HEK293 (cell line): ENCODE measurements at regions not wholly inside any gene's neighbourhood (a gene's known extent, or its start where the extent isn't known, plus 50 kb on each side); places are given as distances from the start of the nearest gene placed in this dataset.

ENCODE experiments used
- CTCF ChIA-PET: fragments of 350-600 bp; formaldehyde crosslinking; extraction: SDS; loops from one replicate; lab custom pipeline; 2021; ENCODE audit warnings: antibody characterized with exemption; lab: Yijun Ruan, JAX
- POLR2A ChIA-PET: fragments of 300-600 bp; formaldehyde crosslinking; extraction: SDS; loops from one replicate; lab custom pipeline; 2020; ENCODE audit warnings: antibody characterized with exemption, inconsistent platforms; lab: Yijun Ruan, JAX
- H3K27ac ChIP-seq: fragments of 200-500 bp; sonication (Bioruptor generic); 2 replicates; pipeline ENCODE4 v1.5.1; 2014; ENCODE audit warnings: low read depth, low read length, control low read depth, inconsistent platforms; ENCODE audit errors: extremely low read depth
- H3K36me3 ChIP-seq, 2 experiments: fragments of 200-500 bp in 1 of 2; sonication (Bioruptor generic) in 1 of 2; 1 replicate in 1 of 2; 2 replicates in 1 of 2; pipeline ENCODE4 v1.5.1; 2014 to 2017; ENCODE audit warnings: inconsistent platforms in 2 of 2, low read length in 2 of 2; ENCODE audit not compliant: control insufficient read depth in 2 of 2, insufficient read depth in 1 of 2
- H3K4me1 ChIP-seq: fragments of 200-500 bp; sonication (Bioruptor generic); 2 replicates; pipeline ENCODE4 v1.5.1; 2014; ENCODE audit warnings: mild to moderate bottlenecking, low read length, inconsistent platforms; ENCODE audit not compliant: control insufficient read depth, insufficient read depth
- H3K4me3 ChIP-seq: 2 replicates; pipeline ENCODE4 v1.5.1; 2011; ENCODE audit warnings: low read depth, mild to moderate bottlenecking, control low read depth, low read length, moderate library complexity
- H3K9me3 ChIP-seq: fragments of 200-500 bp; sonication (Bioruptor generic); 2 replicates; pipeline ENCODE4 v1.5.1; 2014; ENCODE audit warnings: low read depth, low read length, inconsistent platforms; ENCODE audit not compliant: control insufficient read depth, insufficient read depth
- SALL2 ChIP-seq: fragments of 450-650 bp; formaldehyde crosslinking; IDR thresholded peaks from 2 replicates; pipeline ENCODE4 v1.5.0; 2017; ENCODE audit warnings: missing biosample characterization, mild to moderate bottlenecking, missing genetic modification characterization, borderline replicate concordance
- SETDB1 ChIP-seq: IDR thresholded peaks from one replicate; pipeline ENCODE4 v1.6.1; 2017; ENCODE audit warnings: mild to moderate bottlenecking, low read length, moderate library complexity, mixed read lengths; ENCODE audit not compliant: insufficient read length
- TRIM28 ChIP-seq: IDR thresholded peaks from 2 replicates; pipeline ENCODE4 v1.6.1; 2011; ENCODE audit warnings: low read length, control low read depth, borderline replicate concordance
- ZBTB21 ChIP-seq: fragments of 450-650 bp; formaldehyde crosslinking; IDR thresholded peaks from 2 replicates; pipeline ENCODE4 v1.5.1; 2017; ENCODE audit warnings: missing biosample characterization, missing genetic modification characterization
- ZBTB44 ChIP-seq: fragments of 450-650 bp; IDR thresholded peaks from 2 replicates; pipeline ENCODE4 v1.5.1; 2018; ENCODE audit warnings: missing biosample characterization, mild to moderate bottlenecking, missing genetic modification characterization
- ZNF16 ChIP-seq: fragments of 450-650 bp; formaldehyde crosslinking; IDR thresholded peaks from 2 replicates; pipeline ENCODE4 v1.5.1; 2016; ENCODE audit warnings: low read depth, missing biosample characterization, missing genetic modification characterization
- ZNF266 ChIP-seq: fragments of 450-650 bp; formaldehyde crosslinking; IDR thresholded peaks from 2 replicates; pipeline ENCODE4 v1.5.1; 2016; ENCODE audit warnings: missing biosample characterization, missing genetic modification characterization, low read depth
- ZNF292 ChIP-seq: fragments of 450-650 bp; formaldehyde crosslinking; IDR thresholded peaks from 2 replicates; pipeline ENCODE4 v1.5.1; 2016; ENCODE audit warnings: low read depth, missing biosample characterization, missing genetic modification characterization, borderline replicate concordance
- ZNF488 ChIP-seq: fragments of 450-650 bp; formaldehyde crosslinking; IDR thresholded peaks from 2 replicates; pipeline ENCODE4 v1.5.1; 2016; ENCODE audit warnings: missing biosample characterization, missing genetic modification characterization
- ZNF558 ChIP-seq: fragments of 450-650 bp; formaldehyde crosslinking; IDR thresholded peaks from 2 replicates; pipeline ENCODE4 v1.5.1; 2016; ENCODE audit warnings: missing biosample characterization, missing genetic modification characterization
- ZNF585B ChIP-seq: fragments of 450-650 bp; formaldehyde crosslinking; IDR thresholded peaks from 2 replicates; pipeline ENCODE4 v1.5.1; 2016; ENCODE audit warnings: missing biosample characterization, missing genetic modification characterization
- ZNF791 ChIP-seq: fragments of 450-650 bp; formaldehyde crosslinking; IDR thresholded peaks from 2 replicates; pipeline ENCODE4 v1.5.1; 2016; ENCODE audit warnings: missing biosample characterization, missing genetic modification characterization
- ZNF792 ChIP-seq: fragments of 450-650 bp; formaldehyde crosslinking; IDR thresholded peaks from 2 replicates; pipeline ENCODE4 v1.5.1; 2016; ENCODE audit warnings: missing biosample characterization, missing genetic modification characterization
- TF ChIP-seq, protein P1 (sequence below): fragments of 450-650 bp; formaldehyde crosslinking; IDR thresholded peaks from 2 replicates; pipeline ENCODE4 v1.5.1; 2016; ENCODE audit warnings: missing biosample characterization, missing genetic modification characterization
- TF ChIP-seq, protein P2 (sequence below): fragments of 450-650 bp; formaldehyde crosslinking; IDR thresholded peaks from 2 replicates; pipeline ENCODE4 v1.5.1; 2016; ENCODE audit warnings: missing biosample characterization, missing genetic modification characterization, borderline replicate concordance
- TF ChIP-seq, protein P3 (sequence below): fragments of 450-650 bp; formaldehyde crosslinking; IDR thresholded peaks from 2 replicates; pipeline ENCODE4 v1.5.1; 2017; ENCODE audit warnings: missing biosample characterization, missing genetic modification characterization

GRCh38 chr11:80469871-80470270 lies 1029.0 kb upstream of the TENM4 start:
- ChIA-PET POLR2A (no interaction called here), CTCF (no interaction called here)
- Histone ChIP-seq H3K9me3 (no peaks in the 10 kb centered on the region), H3K4me1 (no peaks in the 10 kb centered on the region), H3K27ac (no peak overlapping the region), H3K36me3 (no peaks in the 10 kb centered on the region), H3K4me3 (no peak overlapping the region)
- TF ChIP-seq ZNF792 (tag by site-specific recombination) (no peak), ZNF585B (tag by site-specific recombination) (no peak), ZNF558 (tag by site-specific recombination) (no peak), ZNF16 (tag by site-specific recombination) (no peak), TRIM28 (no peak), ZNF488 (tag by site-specific recombination) (no peak), ZNF292 (tag by site-specific recombination) (no peak), SALL2 (tag by site-specific recombination) (no peak), ZNF266 (tag by site-specific recombination) (no peak), ZNF791 (tag by site-specific recombination) (no peak), ZBTB44 (no peak), ZBTB21 (tag by site-specific recombination) (no peak), SETDB1 (no peak)
- TF ChIP-seq, protein P1, sequence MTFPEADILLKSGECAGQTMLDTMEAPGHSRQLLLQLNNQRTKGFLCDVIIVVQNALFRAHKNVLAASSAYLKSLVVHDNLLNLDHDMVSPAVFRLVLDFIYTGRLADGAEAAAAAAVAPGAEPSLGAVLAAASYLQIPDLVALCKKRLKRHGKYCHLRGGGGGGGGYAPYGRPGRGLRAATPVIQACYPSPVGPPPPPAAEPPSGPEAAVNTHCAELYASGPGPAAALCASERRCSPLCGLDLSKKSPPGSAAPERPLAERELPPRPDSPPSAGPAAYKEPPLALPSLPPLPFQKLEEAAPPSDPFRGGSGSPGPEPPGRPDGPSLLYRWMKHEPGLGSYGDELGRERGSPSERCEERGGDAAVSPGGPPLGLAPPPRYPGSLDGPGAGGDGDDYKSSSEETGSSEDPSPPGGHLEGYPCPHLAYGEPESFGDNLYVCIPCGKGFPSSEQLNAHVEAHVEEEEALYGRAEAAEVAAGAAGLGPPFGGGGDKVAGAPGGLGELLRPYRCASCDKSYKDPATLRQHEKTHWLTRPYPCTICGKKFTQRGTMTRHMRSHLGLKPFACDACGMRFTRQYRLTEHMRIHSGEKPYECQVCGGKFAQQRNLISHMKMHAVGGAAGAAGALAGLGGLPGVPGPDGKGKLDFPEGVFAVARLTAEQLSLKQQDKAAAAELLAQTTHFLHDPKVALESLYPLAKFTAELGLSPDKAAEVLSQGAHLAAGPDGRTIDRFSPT = no peak
- TF ChIP-seq, protein P2, sequence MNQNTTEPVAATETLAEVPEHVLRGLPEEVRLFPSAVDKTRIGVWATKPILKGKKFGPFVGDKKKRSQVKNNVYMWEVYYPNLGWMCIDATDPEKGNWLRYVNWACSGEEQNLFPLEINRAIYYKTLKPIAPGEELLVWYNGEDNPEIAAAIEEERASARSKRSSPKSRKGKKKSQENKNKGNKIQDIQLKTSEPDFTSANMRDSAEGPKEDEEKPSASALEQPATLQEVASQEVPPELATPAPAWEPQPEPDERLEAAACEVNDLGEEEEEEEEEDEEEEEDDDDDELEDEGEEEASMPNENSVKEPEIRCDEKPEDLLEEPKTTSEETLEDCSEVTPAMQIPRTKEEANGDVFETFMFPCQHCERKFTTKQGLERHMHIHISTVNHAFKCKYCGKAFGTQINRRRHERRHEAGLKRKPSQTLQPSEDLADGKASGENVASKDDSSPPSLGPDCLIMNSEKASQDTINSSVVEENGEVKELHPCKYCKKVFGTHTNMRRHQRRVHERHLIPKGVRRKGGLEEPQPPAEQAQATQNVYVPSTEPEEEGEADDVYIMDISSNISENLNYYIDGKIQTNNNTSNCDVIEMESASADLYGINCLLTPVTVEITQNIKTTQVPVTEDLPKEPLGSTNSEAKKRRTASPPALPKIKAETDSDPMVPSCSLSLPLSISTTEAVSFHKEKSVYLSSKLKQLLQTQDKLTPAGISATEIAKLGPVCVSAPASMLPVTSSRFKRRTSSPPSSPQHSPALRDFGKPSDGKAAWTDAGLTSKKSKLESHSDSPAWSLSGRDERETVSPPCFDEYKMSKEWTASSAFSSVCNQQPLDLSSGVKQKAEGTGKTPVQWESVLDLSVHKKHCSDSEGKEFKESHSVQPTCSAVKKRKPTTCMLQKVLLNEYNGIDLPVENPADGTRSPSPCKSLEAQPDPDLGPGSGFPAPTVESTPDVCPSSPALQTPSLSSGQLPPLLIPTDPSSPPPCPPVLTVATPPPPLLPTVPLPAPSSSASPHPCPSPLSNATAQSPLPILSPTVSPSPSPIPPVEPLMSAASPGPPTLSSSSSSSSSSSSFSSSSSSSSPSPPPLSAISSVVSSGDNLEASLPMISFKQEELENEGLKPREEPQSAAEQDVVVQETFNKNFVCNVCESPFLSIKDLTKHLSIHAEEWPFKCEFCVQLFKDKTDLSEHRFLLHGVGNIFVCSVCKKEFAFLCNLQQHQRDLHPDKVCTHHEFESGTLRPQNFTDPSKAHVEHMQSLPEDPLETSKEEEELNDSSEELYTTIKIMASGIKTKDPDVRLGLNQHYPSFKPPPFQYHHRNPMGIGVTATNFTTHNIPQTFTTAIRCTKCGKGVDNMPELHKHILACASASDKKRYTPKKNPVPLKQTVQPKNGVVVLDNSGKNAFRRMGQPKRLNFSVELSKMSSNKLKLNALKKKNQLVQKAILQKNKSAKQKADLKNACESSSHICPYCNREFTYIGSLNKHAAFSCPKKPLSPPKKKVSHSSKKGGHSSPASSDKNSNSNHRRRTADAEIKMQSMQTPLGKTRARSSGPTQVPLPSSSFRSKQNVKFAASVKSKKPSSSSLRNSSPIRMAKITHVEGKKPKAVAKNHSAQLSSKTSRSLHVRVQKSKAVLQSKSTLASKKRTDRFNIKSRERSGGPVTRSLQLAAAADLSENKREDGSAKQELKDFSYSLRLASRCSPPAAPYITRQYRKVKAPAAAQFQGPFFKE (tag by site-specific recombination) = no peak
- TF ChIP-seq, protein P3, sequence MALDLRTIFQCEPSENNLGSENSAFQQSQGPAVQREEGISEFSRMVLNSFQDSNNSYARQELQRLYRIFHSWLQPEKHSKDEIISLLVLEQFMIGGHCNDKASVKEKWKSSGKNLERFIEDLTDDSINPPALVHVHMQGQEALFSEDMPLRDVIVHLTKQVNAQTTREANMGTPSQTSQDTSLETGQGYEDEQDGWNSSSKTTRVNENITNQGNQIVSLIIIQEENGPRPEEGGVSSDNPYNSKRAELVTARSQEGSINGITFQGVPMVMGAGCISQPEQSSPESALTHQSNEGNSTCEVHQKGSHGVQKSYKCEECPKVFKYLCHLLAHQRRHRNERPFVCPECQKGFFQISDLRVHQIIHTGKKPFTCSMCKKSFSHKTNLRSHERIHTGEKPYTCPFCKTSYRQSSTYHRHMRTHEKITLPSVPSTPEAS (tag by site-specific recombination) = no peak
